Liver (tissue), 8 donors: ENCODE measurements at regions not wholly inside any gene's neighbourhood (a gene's known extent, or its start where the extent isn't known, plus 50 kb on each side); places are given as distances from the start of the nearest gene placed in this dataset.

ENCODE experiments used
- DNase-seq: peaks from one replicate; pipeline ENCODE4 v3.0.0-alpha.2; 2017; ENCODE audit warnings: low spot score
- H3K27ac ChIP-seq, 2 donors: one replicate each; pipeline ENCODE4 v1.7.0; 2013; ENCODE audit warnings: inconsistent platforms in 2 of 2, low read length in 2 of 2, control low read depth in 1 of 2, low read depth in 1 of 2, mild to moderate bottlenecking in 1 of 2
- H3K27me3 ChIP-seq, 4 donors: one replicate each; pipeline versions ENCODE4 v1.6.1 to v1.7.0; 2013; ENCODE audit warnings: low read length in 3 of 4, inconsistent platforms in 1 of 4, mild to moderate bottlenecking in 1 of 4, moderate library complexity in 1 of 4; ENCODE audit not compliant: control insufficient read depth in 4 of 4, insufficient read depth in 4 of 4
- H3K36me3 ChIP-seq, 4 donors: one replicate each; pipeline versions ENCODE4 v1.6.1 to v1.7.0; 2013; ENCODE audit warnings: low read length in 3 of 4, mild to moderate bottlenecking in 3 of 4, low read depth in 1 of 4, moderate library complexity in 1 of 4; ENCODE audit not compliant: control insufficient read depth in 4 of 4, insufficient read depth in 3 of 4
- H3K4me1 ChIP-seq, 4 donors: one replicate each; pipeline versions ENCODE4 v1.6.1 to v1.7.0; 2013; ENCODE audit warnings: low read length in 3 of 4, mild to moderate bottlenecking in 3 of 4, moderate library complexity in 1 of 4; ENCODE audit not compliant: control insufficient read depth in 4 of 4, insufficient read depth in 4 of 4
- H3K4me3 ChIP-seq, 3 donors: one replicate each; pipeline versions ENCODE4 v1.6.1 to v1.7.0; 2013; ENCODE audit warnings: low read length in 3 of 3, control low read depth in 1 of 3, low read depth in 1 of 3, mild to moderate bottlenecking in 1 of 3
- H3K9ac ChIP-seq, 2 donors: one replicate each; pipeline ENCODE4 v1.7.0; 2013; ENCODE audit warnings: low read length in 2 of 2, mild to moderate bottlenecking in 2 of 2, moderate library complexity in 2 of 2, control low read depth in 1 of 2, low read depth in 1 of 2
- H3K9me3 ChIP-seq, 4 donors: one replicate each; pipeline versions ENCODE4 v1.6.1 to v1.7.0; 2013; ENCODE audit warnings: low read length in 3 of 4; ENCODE audit not compliant: control insufficient read depth in 4 of 4
- EGR1 ChIP-seq, 2 donors: IDR thresholded peaks; 2 replicates each; pipeline ENCODE4 v1.6.1; 2016 to 2018; ENCODE audit warnings: antibody characterized with exemption in 2 of 2, low read depth in 2 of 2
- FOXA1 ChIP-seq: IDR thresholded peaks from 2 replicates; pipeline ENCODE4 v1.6.1; 2016; ENCODE audit warnings: antibody characterized with exemption
- FOXA2 ChIP-seq: IDR thresholded peaks from 2 replicates; pipeline ENCODE4 v1.6.1; 2016; ENCODE audit warnings: antibody characterized with exemption
- GABPA ChIP-seq, 2 donors: IDR thresholded peaks in 1 of 2; conservative IDR thresholded peaks in 1 of 2; 2 replicates each; pipeline ENCODE4 v1.6.1; 2016; ENCODE audit warnings: antibody characterized with exemption in 2 of 2, mild to moderate bottlenecking in 1 of 2, moderate library complexity in 1 of 2
- HNF4A ChIP-seq, 2 donors: conservative IDR thresholded peaks; 2 replicates each; pipeline ENCODE4 v1.6.1; 2016; ENCODE audit warnings: antibody characterized with exemption in 2 of 2, mild to moderate bottlenecking in 2 of 2
- HNF4G ChIP-seq: IDR thresholded peaks from 2 replicates; pipeline ENCODE4 v1.6.1; 2016; ENCODE audit warnings: antibody characterized with exemption
- JUND ChIP-seq, 2 donors: IDR thresholded peaks; 2 replicates each; pipeline ENCODE4 v1.6.1; 2016; ENCODE audit warnings: antibody characterized with exemption in 2 of 2
- MAX ChIP-seq: IDR thresholded peaks from 2 replicates; pipeline ENCODE4 v1.6.1; 2016; ENCODE audit warnings: antibody characterized with exemption
- NR2F2 ChIP-seq: IDR thresholded peaks from 2 replicates; pipeline ENCODE4 v1.6.1; 2016; ENCODE audit warnings: antibody characterized with exemption
- RXRA ChIP-seq, 2 donors: IDR thresholded peaks; 2 replicates each; pipeline ENCODE4 v1.6.1; 2017 to 2018; ENCODE audit warnings: antibody characterized with exemption in 2 of 2, mild to moderate bottlenecking in 1 of 2
- SP1 ChIP-seq: IDR thresholded peaks from 2 replicates; pipeline ENCODE4 v1.6.1; 2018; ENCODE audit warnings: antibody characterized with exemption, mild to moderate bottlenecking
- TAF1 ChIP-seq: conservative IDR thresholded peaks from 2 replicates; pipeline ENCODE4 v1.6.1; 2016; ENCODE audit warnings: antibody characterized with exemption, mild to moderate bottlenecking
- YY1 ChIP-seq: IDR thresholded peaks from 2 replicates; pipeline ENCODE4 v1.6.1; 2016; ENCODE audit warnings: antibody characterized with exemption, mild to moderate bottlenecking
- WGBS: extraction: QIAGEN DNeasy Blood & Tissue Kit; methylation state at CpG from one replicate; pipeline ENCODE4 v1.1.7; 2013; 5-methylcytosine and 5-hydroxymethylcytosine counted together
- TF ChIP-seq, protein P1 (sequence below): IDR thresholded peaks from 2 replicates; pipeline ENCODE4 v1.6.1; 2016; ENCODE audit warnings: antibody characterized with exemption, mild to moderate bottlenecking
- TF ChIP-seq, protein P2 (sequence below): IDR thresholded peaks from 2 replicates; pipeline ENCODE4 v1.6.1; 2016; ENCODE audit warnings: antibody characterized with exemption
- TF ChIP-seq, protein P3 (sequence below): IDR thresholded peaks from 2 replicates; pipeline ENCODE4 v1.6.1; 2016; ENCODE audit warnings: antibody characterized with exemption
- TF ChIP-seq, protein P4 (sequence below): fragments of 150-350 bp; IDR thresholded peaks from 2 replicates; pipeline ENCODE4 v1.5.1; 2017; ENCODE audit warnings: improper control_type of control experiment, low read depth, low read length; ENCODE audit not compliant: missing input control
- donor health status: healthy.
- donor health status: healthy.
- donor health status: healthy.
- donor health status: healthy.
- donor health status: healthy.

DNA sequence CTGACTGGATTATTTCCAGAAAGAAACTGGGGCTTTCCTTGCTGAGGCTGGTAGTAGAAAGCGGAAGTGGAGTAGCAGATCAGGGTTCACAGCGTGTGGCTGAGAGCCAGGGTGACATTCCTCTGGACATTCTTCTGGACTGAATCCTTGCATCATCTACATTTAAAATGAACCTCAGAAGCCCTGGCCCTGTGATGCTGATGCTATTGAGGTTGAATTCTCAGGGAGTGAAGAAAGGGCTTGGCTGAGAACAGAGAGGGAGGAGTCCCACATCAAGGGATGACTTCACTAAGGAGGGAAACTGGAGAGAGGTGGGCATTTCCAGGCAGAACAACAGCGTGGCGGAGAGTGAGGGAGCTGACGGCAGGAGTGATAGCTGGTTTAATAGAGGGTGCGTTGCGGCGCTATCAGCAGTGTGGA is 102.3 kb upstream of the LMO4 start:
- H3K4me1 ChIP-seq: no peaks in the 10 kb centered on the region
- DNase-seq: peak; percentile 36
- H3K27ac ChIP-seq: no peak overlapping the region
- 57% methylated on average over 8 of the region's 8 CpGs for WGBS
- H3K4me3 ChIP-seq: no peak overlapping the region
- no peaks in the 10 kb centered on the region for H3K36me3 ChIP-seq
- TF ChIP-seq HNF4G (no peak), YY1 (no peak), TAF1 (no peak), EGR1 (IDR thresholded peaks at IDR 0.05; ENCODE audit: low read depth in 2 of 2) (no peak), NR2F2 (peak; percentile 63), MAX (no peak), GABPA (IDR thresholded peaks at IDR 0.05 in 1 of 2, conservative IDR thresholded peaks at IDR 0.05 in 1 of 2) (peak in 1 of 2 donors; percentile 25), FOXA1 (no peak), FOXA2 (no peak), SP1 (peak; percentile 58), HNF4A (conservative IDR thresholded peaks at IDR 0.05) (peak in 1 of 2 donors; percentile 31), RXRA (IDR thresholded peaks at IDR 0.05) (peak in 1 of 2 donors; percentile 34), JUND (IDR thresholded peaks at IDR 0.05) (no peak)
- TF ChIP-seq, protein P1, sequence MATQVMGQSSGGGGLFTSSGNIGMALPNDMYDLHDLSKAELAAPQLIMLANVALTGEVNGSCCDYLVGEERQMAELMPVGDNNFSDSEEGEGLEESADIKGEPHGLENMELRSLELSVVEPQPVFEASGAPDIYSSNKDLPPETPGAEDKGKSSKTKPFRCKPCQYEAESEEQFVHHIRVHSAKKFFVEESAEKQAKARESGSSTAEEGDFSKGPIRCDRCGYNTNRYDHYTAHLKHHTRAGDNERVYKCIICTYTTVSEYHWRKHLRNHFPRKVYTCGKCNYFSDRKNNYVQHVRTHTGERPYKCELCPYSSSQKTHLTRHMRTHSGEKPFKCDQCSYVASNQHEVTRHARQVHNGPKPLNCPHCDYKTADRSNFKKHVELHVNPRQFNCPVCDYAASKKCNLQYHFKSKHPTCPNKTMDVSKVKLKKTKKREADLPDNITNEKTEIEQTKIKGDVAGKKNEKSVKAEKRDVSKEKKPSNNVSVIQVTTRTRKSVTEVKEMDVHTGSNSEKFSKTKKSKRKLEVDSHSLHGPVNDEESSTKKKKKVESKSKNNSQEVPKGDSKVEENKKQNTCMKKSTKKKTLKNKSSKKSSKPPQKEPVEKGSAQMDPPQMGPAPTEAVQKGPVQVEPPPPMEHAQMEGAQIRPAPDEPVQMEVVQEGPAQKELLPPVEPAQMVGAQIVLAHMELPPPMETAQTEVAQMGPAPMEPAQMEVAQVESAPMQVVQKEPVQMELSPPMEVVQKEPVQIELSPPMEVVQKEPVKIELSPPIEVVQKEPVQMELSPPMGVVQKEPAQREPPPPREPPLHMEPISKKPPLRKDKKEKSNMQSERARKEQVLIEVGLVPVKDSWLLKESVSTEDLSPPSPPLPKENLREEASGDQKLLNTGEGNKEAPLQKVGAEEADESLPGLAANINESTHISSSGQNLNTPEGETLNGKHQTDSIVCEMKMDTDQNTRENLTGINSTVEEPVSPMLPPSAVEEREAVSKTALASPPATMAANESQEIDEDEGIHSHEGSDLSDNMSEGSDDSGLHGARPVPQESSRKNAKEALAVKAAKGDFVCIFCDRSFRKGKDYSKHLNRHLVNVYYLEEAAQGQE: no peak
- TF ChIP-seq, protein P2, sequence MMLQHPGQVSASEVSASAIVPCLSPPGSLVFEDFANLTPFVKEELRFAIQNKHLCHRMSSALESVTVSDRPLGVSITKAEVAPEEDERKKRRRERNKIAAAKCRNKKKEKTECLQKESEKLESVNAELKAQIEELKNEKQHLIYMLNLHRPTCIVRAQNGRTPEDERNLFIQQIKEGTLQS: peak; percentile 80
- TF ChIP-seq, protein P3, sequence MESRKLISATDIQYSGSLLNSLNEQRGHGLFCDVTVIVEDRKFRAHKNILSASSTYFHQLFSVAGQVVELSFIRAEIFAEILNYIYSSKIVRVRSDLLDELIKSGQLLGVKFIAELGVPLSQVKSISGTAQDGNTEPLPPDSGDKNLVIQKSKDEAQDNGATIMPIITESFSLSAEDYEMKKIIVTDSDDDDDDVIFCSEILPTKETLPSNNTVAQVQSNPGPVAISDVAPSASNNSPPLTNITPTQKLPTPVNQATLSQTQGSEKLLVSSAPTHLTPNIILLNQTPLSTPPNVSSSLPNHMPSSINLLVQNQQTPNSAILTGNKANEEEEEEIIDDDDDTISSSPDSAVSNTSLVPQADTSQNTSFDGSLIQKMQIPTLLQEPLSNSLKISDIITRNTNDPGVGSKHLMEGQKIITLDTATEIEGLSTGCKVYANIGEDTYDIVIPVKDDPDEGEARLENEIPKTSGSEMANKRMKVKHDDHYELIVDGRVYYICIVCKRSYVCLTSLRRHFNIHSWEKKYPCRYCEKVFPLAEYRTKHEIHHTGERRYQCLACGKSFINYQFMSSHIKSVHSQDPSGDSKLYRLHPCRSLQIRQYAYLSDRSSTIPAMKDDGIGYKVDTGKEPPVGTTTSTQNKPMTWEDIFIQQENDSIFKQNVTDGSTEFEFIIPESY: no peak
- TF ChIP-seq, protein P4, sequence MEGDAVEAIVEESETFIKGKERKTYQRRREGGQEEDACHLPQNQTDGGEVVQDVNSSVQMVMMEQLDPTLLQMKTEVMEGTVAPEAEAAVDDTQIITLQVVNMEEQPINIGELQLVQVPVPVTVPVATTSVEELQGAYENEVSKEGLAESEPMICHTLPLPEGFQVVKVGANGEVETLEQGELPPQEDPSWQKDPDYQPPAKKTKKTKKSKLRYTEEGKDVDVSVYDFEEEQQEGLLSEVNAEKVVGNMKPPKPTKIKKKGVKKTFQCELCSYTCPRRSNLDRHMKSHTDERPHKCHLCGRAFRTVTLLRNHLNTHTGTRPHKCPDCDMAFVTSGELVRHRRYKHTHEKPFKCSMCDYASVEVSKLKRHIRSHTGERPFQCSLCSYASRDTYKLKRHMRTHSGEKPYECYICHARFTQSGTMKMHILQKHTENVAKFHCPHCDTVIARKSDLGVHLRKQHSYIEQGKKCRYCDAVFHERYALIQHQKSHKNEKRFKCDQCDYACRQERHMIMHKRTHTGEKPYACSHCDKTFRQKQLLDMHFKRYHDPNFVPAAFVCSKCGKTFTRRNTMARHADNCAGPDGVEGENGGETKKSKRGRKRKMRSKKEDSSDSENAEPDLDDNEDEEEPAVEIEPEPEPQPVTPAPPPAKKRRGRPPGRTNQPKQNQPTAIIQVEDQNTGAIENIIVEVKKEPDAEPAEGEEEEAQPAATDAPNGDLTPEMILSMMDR: no peak
- no peaks in the 10 kb centered on the region for H3K9me3 ChIP-seq
- H3K9ac ChIP-seq: no peak overlapping the region
- no peaks in the 10 kb centered on the region for H3K27me3 ChIP-seq

DNA sequence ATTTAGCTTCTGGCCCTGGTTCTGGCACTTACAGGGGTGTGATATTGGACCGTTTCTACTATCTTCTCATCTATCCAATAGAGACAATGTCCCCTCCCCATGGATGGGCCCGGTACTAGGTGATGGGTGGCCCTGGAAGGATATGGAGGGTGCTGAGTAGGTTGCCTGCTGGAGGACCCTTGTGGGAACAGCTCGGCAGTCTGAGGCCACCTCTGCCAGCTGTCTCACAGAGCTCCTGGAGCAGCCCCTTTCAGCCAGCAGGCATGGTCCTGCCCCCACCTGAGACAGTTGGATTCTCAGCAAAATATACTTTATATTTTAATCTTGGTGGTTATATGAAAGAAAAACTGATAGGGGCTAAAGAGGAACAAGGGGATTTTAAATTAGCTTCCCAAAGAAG is 101.0 kb upstream of the LMO4 start:
- TF ChIP-seq, protein P1: no peak
- TF ChIP-seq NR2F2 (no peak), GABPA (IDR thresholded peaks at IDR 0.05 in 1 of 2, conservative IDR thresholded peaks at IDR 0.05 in 1 of 2) (no peak)
- Histone ChIP-seq H3K27ac (no peak overlapping the region), H3K9ac (no peak overlapping the region), H3K27me3 (no peaks in the 10 kb centered on the region), H3K36me3 (no peaks in the 10 kb centered on the region), H3K9me3 (no peaks in the 10 kb centered on the region), H3K4me3 (no peak overlapping the region), H3K4me1 (no peaks in the 10 kb centered on the region)
- no peak for DNase-seq
- WGBS: 91% methylated on average over 3 of the region's 3 CpGs
